HepG2 (cell line): ENCODE measurements at regions not wholly inside any gene's neighbourhood (a gene's known extent, or its start where the extent isn't known, plus 50 kb on each side); places are given as distances from the start of the nearest gene placed in this dataset.

Experiments used
- FUBP1 ChIP-seq: sonication (generic); formaldehyde crosslinking; IDR thresholded peaks from 2 replicates; pipeline ENCODE4 v1.5.1; 2020; ENCODE audit warnings: missing genetic modification reagents, mild to moderate bottlenecking, borderline replicate concordance
- PAXIP1 ChIP-seq: sonication (generic); formaldehyde crosslinking; conservative IDR thresholded peaks from 2 replicates; pipeline ENCODE4 v1.4.0; 2020; ENCODE audit warnings: mild to moderate bottlenecking, missing genetic modification reagents, moderate library complexity
- SMARCC2 ChIP-seq: fragments of 450-650 bp; IDR thresholded peaks from 2 replicates; pipeline ENCODE4 v1.6.1; 2017; ENCODE audit warnings: antibody characterized with exemption, mild to moderate bottlenecking
- ZFP36L1 ChIP-seq: sonication (generic); formaldehyde crosslinking; IDR thresholded peaks from 2 replicates; pipeline ENCODE4 v1.8.0; 2022; ENCODE audit warnings: mild to moderate bottlenecking, missing genetic modification reagents, moderate library complexity
- ZNF292 ChIP-seq: sonication (generic); formaldehyde crosslinking; IDR thresholded peaks from 2 replicates; pipeline ENCODE4 v1.8.1; 2022; ENCODE audit warnings: mild to moderate bottlenecking, low read depth, missing genetic modification reagents, borderline replicate concordance
- TF ChIP-seq, protein P1 (sequence below): sonication (generic); formaldehyde crosslinking; conservative IDR thresholded peaks from 2 replicates; pipeline ENCODE4 v1.5.0; 2020; ENCODE audit warnings: missing genetic modification reagents
- TF ChIP-seq, protein P2 (sequence below): sonication (generic); formaldehyde crosslinking; IDR thresholded peaks from 2 replicates; pipeline ENCODE4 v1.9.0; 2021; ENCODE audit warnings: missing genetic modification reagents, borderline replicate concordance

GRCh38 chr10:3261921-3262320, 89.3 kb upstream of the PITRM1 start (continued):
- TF ChIP-seq PAXIP1 (CRISPR knock-in tag) = no peak
- TF ChIP-seq, protein P1, sequence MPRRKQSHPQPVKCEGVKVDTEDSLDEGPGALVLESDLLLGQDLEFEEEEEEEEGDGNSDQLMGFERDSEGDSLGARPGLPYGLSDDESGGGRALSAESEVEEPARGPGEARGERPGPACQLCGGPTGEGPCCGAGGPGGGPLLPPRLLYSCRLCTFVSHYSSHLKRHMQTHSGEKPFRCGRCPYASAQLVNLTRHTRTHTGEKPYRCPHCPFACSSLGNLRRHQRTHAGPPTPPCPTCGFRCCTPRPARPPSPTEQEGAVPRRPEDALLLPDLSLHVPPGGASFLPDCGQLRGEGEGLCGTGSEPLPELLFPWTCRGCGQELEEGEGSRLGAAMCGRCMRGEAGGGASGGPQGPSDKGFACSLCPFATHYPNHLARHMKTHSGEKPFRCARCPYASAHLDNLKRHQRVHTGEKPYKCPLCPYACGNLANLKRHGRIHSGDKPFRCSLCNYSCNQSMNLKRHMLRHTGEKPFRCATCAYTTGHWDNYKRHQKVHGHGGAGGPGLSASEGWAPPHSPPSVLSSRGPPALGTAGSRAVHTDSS (CRISPR knock-in tag) = no peak
- TF ChIP-seq SMARCC2 = no peak
- TF ChIP-seq, protein P2, sequence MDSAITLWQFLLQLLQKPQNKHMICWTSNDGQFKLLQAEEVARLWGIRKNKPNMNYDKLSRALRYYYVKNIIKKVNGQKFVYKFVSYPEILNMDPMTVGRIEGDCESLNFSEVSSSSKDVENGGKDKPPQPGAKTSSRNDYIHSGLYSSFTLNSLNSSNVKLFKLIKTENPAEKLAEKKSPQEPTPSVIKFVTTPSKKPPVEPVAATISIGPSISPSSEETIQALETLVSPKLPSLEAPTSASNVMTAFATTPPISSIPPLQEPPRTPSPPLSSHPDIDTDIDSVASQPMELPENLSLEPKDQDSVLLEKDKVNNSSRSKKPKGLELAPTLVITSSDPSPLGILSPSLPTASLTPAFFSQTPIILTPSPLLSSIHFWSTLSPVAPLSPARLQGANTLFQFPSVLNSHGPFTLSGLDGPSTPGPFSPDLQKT (CRISPR knock-in tag) = no peak
- no peak for TF ChIP-seq FUBP1
- TF ChIP-seq ZNF292 = no peak
- TF ChIP-seq ZFP36L1 (CRISPR knock-in tag) = no peak
